Keratinocyte (primary cell): ENCODE measurements at regions not wholly inside any gene's neighbourhood (a gene's known extent, or its start where the extent isn't known, plus 50 kb on each side); places are given as distances from the start of the nearest gene placed in this dataset.

Experiments
- DNase-seq: peaks from one replicate; pipeline ENCODE4 v3.0.0-alpha.2; 2011; ENCODE audit warnings: low read depth, missing footprints, low spot score
- FAIRE-seq: peaks from 2 replicates; lab custom pipeline; 2011; peaks lifted over from hg19 to GRCh38; lab: Jason Lieb, UNC
- H2AFZ ChIP-seq: 2 replicates; pipeline ENCODE4 v1.6.0; 2012; ENCODE audit warnings: low read length, control low read depth, inconsistent platforms; ENCODE audit not compliant: control insufficient read depth
- H3K27ac ChIP-seq: 2 replicates; pipeline ENCODE4 v1.5.1; 2011; ENCODE audit warnings: low read length; ENCODE audit not compliant: control insufficient read depth, insufficient read depth
- H3K27me3 ChIP-seq: 3 replicates; pipeline ENCODE4 v1.6.0; 2011; ENCODE audit warnings: low read length; ENCODE audit not compliant: control insufficient read depth, insufficient read depth; ENCODE audit errors: extremely low read depth
- H3K36me3 ChIP-seq, 2 experiments: 2 replicates in 1 of 2; 3 replicates in 1 of 2; pipeline ENCODE4 v1.5.1; 2011; ENCODE audit warnings: low read length in 2 of 2, mild to moderate bottlenecking in 1 of 2; ENCODE audit not compliant: control insufficient read depth in 2 of 2, insufficient read depth in 2 of 2; ENCODE audit errors: extremely low read depth in 1 of 2
- H3K4me1 ChIP-seq: 3 replicates; pipeline ENCODE4 v1.5.1; 2011; ENCODE audit warnings: low read length; ENCODE audit not compliant: control insufficient read depth, insufficient read depth; ENCODE audit errors: extremely low read depth
- H3K4me2 ChIP-seq: 3 replicates; pipeline ENCODE4 v1.6.0; 2011; ENCODE audit warnings: low read depth, low read length; ENCODE audit not compliant: control insufficient read depth, insufficient read depth; ENCODE audit errors: extremely low read depth
- H3K4me3 ChIP-seq, 3 experiments: fragments of 200-600 bp in 1 of 3; sonication (generic) in 1 of 3; 2 replicates in 2 of 3; 3 replicates in 1 of 3; pipeline ENCODE4 v1.5.1; 2011 to 2016; ENCODE audit warnings: low read length in 3 of 3, mild to moderate bottlenecking in 3 of 3, control low read depth in 2 of 3, inconsistent platforms in 1 of 3, low read depth in 1 of 3, mixed read lengths in 1 of 3, mixed run types in 1 of 3, moderate library complexity in 1 of 3; ENCODE audit not compliant: control insufficient read depth in 2 of 3, insufficient read depth in 2 of 3; ENCODE audit errors: extremely low read depth in 1 of 3
- H3K79me2 ChIP-seq: 2 replicates; pipeline ENCODE4 v1.6.0; 2012; ENCODE audit warnings: low read length; ENCODE audit not compliant: control insufficient read depth, insufficient read depth
- H3K9ac ChIP-seq: 3 replicates; pipeline ENCODE4 v1.6.0; 2011; ENCODE audit warnings: low read length; ENCODE audit not compliant: control insufficient read depth, insufficient read depth; ENCODE audit errors: extremely low read depth
- H3K9me1 ChIP-seq: 3 replicates; pipeline ENCODE4 v1.6.0; 2011; ENCODE audit warnings: low read length; ENCODE audit not compliant: control insufficient read depth, insufficient read depth; ENCODE audit errors: extremely low read depth
- H3K9me3 ChIP-seq: 2 replicates; pipeline ENCODE4 v1.5.1; 2012; ENCODE audit warnings: low read depth, low read length; ENCODE audit not compliant: control insufficient read depth
- H4K20me1 ChIP-seq: 3 replicates; pipeline ENCODE4 v1.6.0; 2011; ENCODE audit warnings: low read length; ENCODE audit not compliant: control insufficient read depth, insufficient read depth; ENCODE audit errors: extremely low read depth
- EZH2 ChIP-seq: IDR thresholded peaks from one replicate; pipeline ENCODE4 v1.6.1; 2012; ENCODE audit warnings: inconsistent platforms, mild to moderate bottlenecking, low read length, moderate library complexity
- dilution Hi-C: fragments of 300-500 bp; cut with MboI; formaldehyde crosslinking; loops from one replicate; pipeline ENCODE4 v1.7.0; 2020; ENCODE audit warnings: low sequenced_read_pairs; ENCODE audit not compliant: extremely low pct_ligation_motif_present
- TF ChIP-seq, protein P1 (sequence below), 3 experiments: IDR thresholded peaks in 1 of 3; conservative IDR thresholded peaks in 1 of 3; optimal IDR thresholded peaks in 1 of 3; 2 replicates in 2 of 3; 3 replicates in 1 of 3; pipeline versions ENCODE3 to v1.5.1; 2011; ENCODE audit warnings: low read length in 3 of 3, mild to moderate bottlenecking in 3 of 3, moderate library complexity in 2 of 3, control low read depth in 1 of 3, inconsistent platforms in 1 of 3; ENCODE audit not compliant: insufficient read depth in 2 of 3; ENCODE audit errors: extremely low read depth in 1 of 3

GRCh38 chr14:76974365-76974764 is 54.1 kb downstream of the IRF2BPL start:
- no peaks in the 10 kb centered on the region for H3K27me3 ChIP-seq
- TF ChIP-seq, protein P1, sequence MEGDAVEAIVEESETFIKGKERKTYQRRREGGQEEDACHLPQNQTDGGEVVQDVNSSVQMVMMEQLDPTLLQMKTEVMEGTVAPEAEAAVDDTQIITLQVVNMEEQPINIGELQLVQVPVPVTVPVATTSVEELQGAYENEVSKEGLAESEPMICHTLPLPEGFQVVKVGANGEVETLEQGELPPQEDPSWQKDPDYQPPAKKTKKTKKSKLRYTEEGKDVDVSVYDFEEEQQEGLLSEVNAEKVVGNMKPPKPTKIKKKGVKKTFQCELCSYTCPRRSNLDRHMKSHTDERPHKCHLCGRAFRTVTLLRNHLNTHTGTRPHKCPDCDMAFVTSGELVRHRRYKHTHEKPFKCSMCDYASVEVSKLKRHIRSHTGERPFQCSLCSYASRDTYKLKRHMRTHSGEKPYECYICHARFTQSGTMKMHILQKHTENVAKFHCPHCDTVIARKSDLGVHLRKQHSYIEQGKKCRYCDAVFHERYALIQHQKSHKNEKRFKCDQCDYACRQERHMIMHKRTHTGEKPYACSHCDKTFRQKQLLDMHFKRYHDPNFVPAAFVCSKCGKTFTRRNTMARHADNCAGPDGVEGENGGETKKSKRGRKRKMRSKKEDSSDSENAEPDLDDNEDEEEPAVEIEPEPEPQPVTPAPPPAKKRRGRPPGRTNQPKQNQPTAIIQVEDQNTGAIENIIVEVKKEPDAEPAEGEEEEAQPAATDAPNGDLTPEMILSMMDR (optimal IDR thresholded peaks at IDR 0.05 in 1 of 3, IDR thresholded peaks at IDR 0.05 in 1 of 3, conservative IDR thresholded peaks at IDR 0.05 in 1 of 3; ENCODE audit: extremely low read depth in 1 of 3, insufficient read depth in 2 of 3, low read length in 3 of 3), result no peak
- no peak for TF ChIP-seq EZH2
- no peaks in the 10 kb centered on the region for H3K36me3 ChIP-seq
- dilution Hi-C loops, result no loop called here
- H3K9me3 ChIP-seq, result no peaks in the 10 kb centered on the region
- H2AFZ ChIP-seq, result no peak overlapping the region
- DNase-seq (no peak), FAIRE-seq (no peak)
- no peaks in the 10 kb centered on the region for H3K4me1 ChIP-seq
- no peak overlapping the region for H3K4me2 ChIP-seq
- no peak overlapping the region for H3K9ac ChIP-seq
- H3K9me1 ChIP-seq, result no peaks in the 10 kb centered on the region
- H3K79me2 ChIP-seq, result no peaks in the 10 kb centered on the region
- no peaks in the 10 kb centered on the region for H4K20me1 ChIP-seq
- H3K27ac ChIP-seq, result no peak overlapping the region
- H3K4me3 ChIP-seq, result no peak overlapping the region

GRCh38 chr14:76971549-76971948 is 57.0 kb downstream of the IRF2BPL start:
- Histone ChIP-seq H3K9ac (no peak overlapping the region), H4K20me1 (no peaks in the 10 kb centered on the region), H3K9me3 (no peaks in the 10 kb centered on the region), H3K79me2 (no peaks in the 10 kb centered on the region), H3K27ac (no peak overlapping the region), H3K4me2 (no peak overlapping the region), H3K36me3 (no peaks in the 10 kb centered on the region), H3K4me1 (no peaks in the 10 kb centered on the region), H3K9me1 (no peaks in the 10 kb centered on the region), H3K4me3 (no peak overlapping the region), H3K27me3 (no peaks in the 10 kb centered on the region), H2AFZ (no peak overlapping the region)
- no peak for FAIRE-seq
- no peak for DNase-seq
- no peak for TF ChIP-seq EZH2
- TF ChIP-seq, protein P1 (optimal IDR thresholded peaks at IDR 0.05 in 1 of 3, IDR thresholded peaks at IDR 0.05 in 1 of 3, conservative IDR thresholded peaks at IDR 0.05 in 1 of 3; ENCODE audit: extremely low read depth in 1 of 3, insufficient read depth in 2 of 3, low read length in 3 of 3), result no peak
- dilution Hi-C loops, result no loop called here
